AG09319 (cell line): ENCODE measurements at regions not wholly inside any gene's neighbourhood (a gene's known extent, or its start where the extent isn't known, plus 50 kb on each side); places are given as distances from the start of the nearest gene placed in this dataset.

Source experiments
- DNase-seq: peaks from one replicate; pipeline ENCODE4 v3.0.0-alpha.2; 2010; ENCODE audit warnings: low read depth; ENCODE audit errors: extremely low read depth
- TF ChIP-seq, protein P1 (sequence below): IDR thresholded peaks from 2 replicates; pipeline ENCODE4 v1.5.1; 2011; ENCODE audit warnings: low read depth, mild to moderate bottlenecking, inconsistent platforms, low read length, moderate library complexity

DNA sequence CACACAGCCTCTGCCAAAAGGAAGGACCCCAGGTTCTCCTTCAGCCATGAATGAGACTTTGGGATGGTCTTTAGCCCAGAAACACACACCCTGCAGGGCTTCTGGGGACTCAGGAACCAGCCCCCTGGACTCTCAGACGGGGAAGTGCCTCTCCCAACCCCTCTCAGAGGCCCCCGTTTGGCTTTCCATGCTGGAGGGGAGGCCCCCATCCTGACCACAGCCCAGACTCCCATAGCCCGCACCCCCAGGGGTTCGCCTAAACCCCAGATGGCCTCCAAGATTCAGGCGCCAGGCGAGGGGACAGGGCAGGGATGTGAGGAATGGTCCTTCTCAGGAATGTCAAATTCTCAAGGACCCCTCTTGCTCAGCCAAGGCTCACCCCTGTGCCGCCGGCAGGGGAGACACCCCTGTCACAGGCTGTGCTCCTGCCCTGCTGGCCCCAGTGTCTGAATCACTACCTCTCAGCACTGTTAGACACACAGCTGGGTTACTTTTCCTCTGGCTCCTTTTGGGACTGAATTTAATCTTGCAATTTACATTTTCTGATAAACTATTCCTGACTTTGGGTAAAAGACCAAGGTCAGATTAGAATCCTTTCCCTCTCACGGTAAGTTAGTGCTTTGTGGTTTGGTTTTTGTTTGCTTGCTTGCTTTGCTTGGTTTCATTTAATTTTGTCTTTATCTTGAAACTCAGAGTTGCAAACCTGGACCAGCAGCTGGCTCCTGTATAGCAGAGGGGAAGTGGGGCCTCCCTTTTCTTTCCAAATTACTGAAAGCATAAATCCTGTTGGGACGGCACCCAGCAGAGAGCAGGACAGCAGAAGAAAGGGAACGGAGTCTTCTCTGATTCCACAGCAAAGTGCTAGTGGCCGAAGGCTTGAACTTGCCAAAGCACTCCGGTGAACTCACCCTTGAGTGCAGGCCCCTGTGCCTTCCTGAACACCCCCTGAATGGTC is 198.9 kb upstream of the RAB6C start:
- TF ChIP-seq, protein P1, sequence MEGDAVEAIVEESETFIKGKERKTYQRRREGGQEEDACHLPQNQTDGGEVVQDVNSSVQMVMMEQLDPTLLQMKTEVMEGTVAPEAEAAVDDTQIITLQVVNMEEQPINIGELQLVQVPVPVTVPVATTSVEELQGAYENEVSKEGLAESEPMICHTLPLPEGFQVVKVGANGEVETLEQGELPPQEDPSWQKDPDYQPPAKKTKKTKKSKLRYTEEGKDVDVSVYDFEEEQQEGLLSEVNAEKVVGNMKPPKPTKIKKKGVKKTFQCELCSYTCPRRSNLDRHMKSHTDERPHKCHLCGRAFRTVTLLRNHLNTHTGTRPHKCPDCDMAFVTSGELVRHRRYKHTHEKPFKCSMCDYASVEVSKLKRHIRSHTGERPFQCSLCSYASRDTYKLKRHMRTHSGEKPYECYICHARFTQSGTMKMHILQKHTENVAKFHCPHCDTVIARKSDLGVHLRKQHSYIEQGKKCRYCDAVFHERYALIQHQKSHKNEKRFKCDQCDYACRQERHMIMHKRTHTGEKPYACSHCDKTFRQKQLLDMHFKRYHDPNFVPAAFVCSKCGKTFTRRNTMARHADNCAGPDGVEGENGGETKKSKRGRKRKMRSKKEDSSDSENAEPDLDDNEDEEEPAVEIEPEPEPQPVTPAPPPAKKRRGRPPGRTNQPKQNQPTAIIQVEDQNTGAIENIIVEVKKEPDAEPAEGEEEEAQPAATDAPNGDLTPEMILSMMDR = no peak
- no peak for DNase-seq

DNA sequence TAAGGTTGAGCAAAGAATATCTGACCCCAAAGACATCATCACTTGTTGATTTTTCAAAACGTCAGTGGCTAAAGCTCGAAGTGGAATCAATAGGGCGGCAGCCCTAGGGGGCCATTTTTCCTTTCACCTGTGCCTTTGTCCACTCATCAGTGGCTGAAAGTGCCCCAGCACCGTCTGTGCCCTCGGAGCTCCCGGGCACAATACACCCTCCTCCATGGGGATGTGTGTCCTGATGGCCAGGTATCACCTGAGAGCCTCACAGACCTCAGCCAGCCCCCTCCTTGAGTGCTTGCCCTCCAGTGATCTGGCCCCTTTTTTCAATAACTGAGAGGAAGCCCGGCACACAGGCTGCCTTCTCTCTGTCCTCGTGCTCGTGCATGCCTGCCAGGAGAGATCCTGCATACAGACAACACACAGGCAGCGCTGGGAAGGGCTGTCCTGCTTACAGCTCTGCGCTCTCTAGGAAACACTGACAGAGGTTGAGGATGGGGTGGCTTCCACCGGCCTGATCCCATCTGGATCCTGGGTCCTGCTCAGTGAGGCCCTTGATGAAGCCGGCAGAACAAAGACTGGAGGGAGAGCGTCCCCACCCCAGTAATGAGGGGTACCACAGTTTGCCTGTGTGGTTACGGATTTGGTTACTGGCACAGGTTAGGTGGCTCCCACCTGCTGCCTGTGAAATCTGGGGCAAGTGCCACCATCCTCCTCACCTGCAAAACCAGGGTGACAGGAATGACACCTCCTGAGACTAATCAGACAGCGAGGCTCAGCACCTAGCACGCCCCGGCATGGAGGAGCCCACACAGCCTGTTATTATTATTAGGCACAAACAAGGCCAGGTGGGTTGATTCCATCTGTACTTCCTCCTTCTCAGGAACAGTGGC is 197.5 kb upstream of the RAB6C start:
- DNase-seq = no peak
- TF ChIP-seq, protein P1 = no peak

DNA sequence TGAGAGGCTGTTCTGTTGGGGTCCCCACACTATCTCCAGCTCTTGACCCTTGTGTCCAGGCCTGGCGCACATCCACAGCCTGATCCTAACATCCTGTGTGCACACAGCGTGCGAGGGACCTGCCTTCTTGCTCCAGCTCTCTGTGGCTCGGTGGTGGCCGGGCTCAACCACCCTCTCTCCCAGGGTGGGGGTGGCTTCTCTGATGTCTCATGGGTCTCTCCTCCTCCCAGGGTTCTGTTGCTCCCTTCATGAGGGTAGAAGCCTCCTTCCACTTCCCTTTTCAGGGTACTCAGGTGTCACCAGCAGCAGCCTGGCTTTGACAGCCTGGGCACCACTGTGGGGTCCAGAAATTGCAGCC is 196.9 kb upstream of the RAB6C start:
- DNase-seq = no peak
- TF ChIP-seq, protein P1 = no peak

DNA sequence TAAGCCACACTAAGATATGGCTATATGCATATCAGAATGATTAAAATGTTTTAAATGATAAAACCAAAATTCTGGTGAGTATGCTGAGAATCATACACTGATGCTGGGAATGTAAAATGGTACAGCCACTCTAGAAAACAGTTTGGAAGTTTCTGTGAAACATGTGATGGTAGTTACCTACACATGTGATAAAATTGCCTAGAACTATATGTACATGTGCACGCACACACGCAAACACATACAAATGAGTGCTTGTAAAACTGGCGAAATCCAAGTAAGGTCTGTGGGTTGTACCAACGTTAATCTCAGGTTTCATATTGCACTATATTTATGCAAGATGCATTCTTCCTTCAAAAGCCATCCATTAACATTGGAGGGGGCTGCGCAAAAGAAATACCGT is 195.0 kb upstream of the RAB6C start:
- no peak for DNase-seq
- TF ChIP-seq, protein P1 = no peak

DNA sequence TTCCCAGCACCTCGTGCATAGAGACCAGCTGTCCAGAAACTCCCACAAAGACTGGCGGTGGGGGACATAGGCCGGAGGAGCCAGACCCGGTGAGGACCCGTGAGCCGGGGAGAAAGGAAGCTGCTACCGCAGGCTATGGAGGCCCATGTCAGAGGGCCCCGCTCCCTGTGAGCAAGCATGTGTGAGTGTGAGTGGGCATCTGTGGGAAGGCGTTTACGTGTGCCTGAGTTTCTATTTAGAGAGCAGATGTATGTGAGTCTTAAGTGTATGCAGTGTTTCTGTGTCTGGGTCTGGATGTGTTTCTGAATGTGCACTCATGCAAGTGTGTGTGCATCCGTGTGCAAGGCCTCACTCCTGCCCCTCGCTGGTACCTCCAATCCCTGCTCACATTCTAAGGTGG is 187.8 kb upstream of the RAB6C start:
- DNase-seq = no peak
- TF ChIP-seq, protein P1 = no peak

DNA sequence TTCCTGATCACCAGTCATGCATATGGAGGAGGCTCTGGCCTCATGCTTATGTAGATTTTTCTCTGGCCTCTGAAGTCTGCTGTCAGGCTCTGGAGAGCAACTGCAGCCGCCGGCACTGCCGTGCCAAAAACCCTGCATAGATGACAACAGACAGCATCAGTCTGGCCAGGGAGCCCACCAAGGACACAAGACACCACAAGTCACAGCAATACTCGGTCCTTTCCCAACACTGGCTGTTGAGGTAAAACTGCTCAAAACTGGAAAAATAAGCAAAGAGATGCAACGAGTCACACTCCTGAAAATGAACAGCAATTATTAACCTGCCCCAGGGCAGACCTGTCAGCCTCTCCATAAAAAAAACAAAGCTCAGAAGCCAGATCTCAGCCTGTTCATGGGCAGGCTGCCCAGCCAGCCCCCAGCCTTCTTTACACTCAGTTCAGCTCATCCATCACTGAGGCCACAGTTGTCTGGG is 186.0 kb upstream of the RAB6C start:
- DNase-seq = no peak
- TF ChIP-seq, protein P1 = no peak

DNA sequence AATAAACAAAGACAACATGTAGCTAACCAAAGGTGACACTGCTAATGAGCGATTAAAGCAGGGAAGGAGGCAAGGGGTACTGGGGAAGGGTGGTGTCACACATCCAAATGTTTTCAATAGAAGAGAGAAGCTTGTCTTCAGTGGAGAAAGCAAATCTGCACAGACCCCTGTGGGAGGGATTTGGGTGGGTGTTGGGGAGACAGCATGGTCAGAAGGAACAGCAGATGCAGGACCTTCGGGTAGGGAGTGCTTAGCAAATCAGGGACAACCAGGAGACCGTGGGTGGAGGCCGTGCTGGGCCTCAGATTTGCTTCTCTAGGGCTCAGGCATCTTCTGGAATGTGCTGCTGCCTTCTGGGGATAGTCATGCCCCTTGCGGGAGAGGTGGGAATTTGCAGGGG is 185.3 kb upstream of the RAB6C start:
- TF ChIP-seq, protein P1 = no peak
- DNase-seq = no peak
